ENCODE measurements at regions not wholly inside any gene's neighbourhood (a gene's known extent, or its start where the extent isn't known, plus 50 kb on each side); places are given as distances from the start of the nearest gene placed in this dataset.

DNA sequence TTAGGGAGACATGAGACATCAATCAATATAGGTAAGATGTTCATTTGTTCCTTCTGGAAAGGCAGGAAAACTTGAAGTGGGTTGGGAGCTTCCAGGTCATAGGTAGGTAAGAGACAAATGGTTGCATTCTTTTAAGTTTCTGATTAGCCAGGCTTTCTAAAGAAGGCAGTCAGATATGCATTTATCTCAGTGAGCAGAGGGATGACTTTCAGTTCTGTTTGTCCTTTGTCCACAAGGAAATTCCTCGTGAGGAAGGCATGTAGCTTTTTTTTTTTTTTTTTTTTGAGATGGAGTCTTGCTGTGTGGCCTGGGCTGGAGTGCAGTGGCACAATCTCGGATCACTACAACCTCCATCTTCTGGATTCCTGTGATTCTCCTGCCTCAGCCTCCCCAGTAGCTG, 155.3 kb upstream of the ABCA1 start:
- TF ChIP-seq EP300 (IDR thresholded peaks at IDR 0.05; ENCODE audit: borderline replicate concordance in 1 of 2, low read depth in 1 of 2, low read length in 1 of 2) (no peak), GABPA (IDR thresholded peaks at IDR 0.05; ENCODE audit: low read depth) (no peak), RCOR1 (IDR thresholded peaks at IDR 0.05; ENCODE audit: low read length) (no peak), EZH2phosphoT487 (IDR thresholded peaks at IDR 0.05; ENCODE audit: borderline replicate concordance, low read depth) (no peak), TCF12 (IDR thresholded peaks at IDR 0.05) (no peak), SMC3 (IDR thresholded peaks at IDR 0.05; ENCODE audit: low read depth, low read length) (no peak), POLR2AphosphoS5 (IDR thresholded peaks at IDR 0.05; ENCODE audit: low read depth, low read length) (no peak), YY1 (IDR thresholded peaks at IDR 0.05; ENCODE audit: low read depth) (no peak)
- TF ChIP-seq, protein P1, sequence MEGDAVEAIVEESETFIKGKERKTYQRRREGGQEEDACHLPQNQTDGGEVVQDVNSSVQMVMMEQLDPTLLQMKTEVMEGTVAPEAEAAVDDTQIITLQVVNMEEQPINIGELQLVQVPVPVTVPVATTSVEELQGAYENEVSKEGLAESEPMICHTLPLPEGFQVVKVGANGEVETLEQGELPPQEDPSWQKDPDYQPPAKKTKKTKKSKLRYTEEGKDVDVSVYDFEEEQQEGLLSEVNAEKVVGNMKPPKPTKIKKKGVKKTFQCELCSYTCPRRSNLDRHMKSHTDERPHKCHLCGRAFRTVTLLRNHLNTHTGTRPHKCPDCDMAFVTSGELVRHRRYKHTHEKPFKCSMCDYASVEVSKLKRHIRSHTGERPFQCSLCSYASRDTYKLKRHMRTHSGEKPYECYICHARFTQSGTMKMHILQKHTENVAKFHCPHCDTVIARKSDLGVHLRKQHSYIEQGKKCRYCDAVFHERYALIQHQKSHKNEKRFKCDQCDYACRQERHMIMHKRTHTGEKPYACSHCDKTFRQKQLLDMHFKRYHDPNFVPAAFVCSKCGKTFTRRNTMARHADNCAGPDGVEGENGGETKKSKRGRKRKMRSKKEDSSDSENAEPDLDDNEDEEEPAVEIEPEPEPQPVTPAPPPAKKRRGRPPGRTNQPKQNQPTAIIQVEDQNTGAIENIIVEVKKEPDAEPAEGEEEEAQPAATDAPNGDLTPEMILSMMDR (IDR thresholded peaks at IDR 0.05) = no peak
